A673 (cell line): ENCODE measurements at regions not wholly inside any gene's neighbourhood (a gene's known extent, or its start where the extent isn't known, plus 50 kb on each side); places are given as distances from the start of the nearest gene placed in this dataset.

Source experiments
- BruUV-seq: library from RNA; stranded (reverse); fragments of 400-500 nt; replicated peaks from 2 replicates; lab custom pipeline; 2021; lab: Mats Ljungman, UMichigan
- CTCF ChIA-PET: fragments of 300-600 bp; sonication (Branson Sonifier 250); formaldehyde crosslinking; loops from one replicate; lab custom pipeline; 2022; ENCODE audit warnings: antibody characterized with exemption; lab: Charles Lee
- POLR2A ChIA-PET: fragments of 300-600 bp; sonication (Branson Sonifier 250); formaldehyde crosslinking; loops from one replicate; lab custom pipeline; 2022; ENCODE audit warnings: antibody characterized with exemption; ENCODE audit not compliant: low non-redundant PET; lab: Charles Lee
- DNase-seq: peaks from one replicate; pipeline ENCODE4 v3.0.0-alpha.2; 2015; ENCODE audit warnings: low spot score
- H3K27ac ChIP-seq: fragments of 200-600 bp; sonication (generic); 2 replicates; pipeline ENCODE4 v1.5.1; 2016; ENCODE audit warnings: mixed run types, low read depth, mild to moderate bottlenecking, mixed read lengths, antibody characterized with exemption, low read length; ENCODE audit not compliant: poor library complexity, severe bottlenecking
- H3K27me3 ChIP-seq: fragments of 200-600 bp; sonication (generic); replicated peaks from 2 replicates; pipeline ENCODE4 v1.6.1; 2017; ENCODE audit warnings: mixed run types, low read depth, mild to moderate bottlenecking, mixed read lengths, antibody characterized with exemption, low read length; ENCODE audit not compliant: insufficient read depth, poor library complexity
- H3K36me3 ChIP-seq: fragments of 200-600 bp; sonication (generic); 2 replicates; pipeline ENCODE4 v1.6.1; 2016; ENCODE audit warnings: mixed run types, mild to moderate bottlenecking, mixed read lengths, antibody characterized with exemption, low read length; ENCODE audit not compliant: insufficient read depth, poor library complexity, severe bottlenecking
- H3K4me1 ChIP-seq: fragments of 200-600 bp; sonication (generic); 2 replicates; pipeline ENCODE4 v1.6.1; 2017; ENCODE audit warnings: mixed run types, mild to moderate bottlenecking, mixed read lengths, antibody characterized with exemption, low read length; ENCODE audit not compliant: insufficient read depth, poor library complexity, severe bottlenecking
- H3K4me3 ChIP-seq: fragments of 200-600 bp; sonication (generic); 2 replicates; pipeline ENCODE4 v1.5.1; 2016; ENCODE audit warnings: low read depth, mixed run types, mild to moderate bottlenecking, mixed read lengths, low read length; ENCODE audit not compliant: poor library complexity, severe bottlenecking
- H3K9me3 ChIP-seq: fragments of 200-600 bp; sonication (generic); 2 replicates; pipeline ENCODE4 v1.6.1; 2016; ENCODE audit warnings: mixed run types, low read depth, mild to moderate bottlenecking, mixed read lengths, antibody characterized with exemption, low read length; ENCODE audit not compliant: poor library complexity, severe bottlenecking
- CTCF ChIP-seq: fragments of 300-800, 200-600 bp; sonication (generic); conservative IDR thresholded peaks from 2 replicates; pipeline ENCODE4 v1.5.1; 2017; ENCODE audit warnings: low read depth, mild to moderate bottlenecking, antibody characterized with exemption, low read length, moderate library complexity, mixed read lengths
- EZH2 ChIP-seq: fragments of 200-600 bp; sonication (generic); IDR thresholded peaks from 2 replicates; pipeline ENCODE4 v1.6.1; 2017; ENCODE audit warnings: borderline replicate concordance, low read depth, mild to moderate bottlenecking, mixed read lengths, antibody characterized with exemption, low read length; ENCODE audit not compliant: poor library complexity, severe bottlenecking
- intact Hi-C: fragments of 100-400 bp; cut with micrococcal nuclease; formaldehyde crosslinking; loops from one replicate; pipeline ENCODE4 v1.10.0; 2022; ENCODE audit not compliant: unreplicated experiment

GRCh38 chr5:158013303-158013702 lies 154.4 kb upstream of the CLINT1 start:
- no peaks in the 10 kb centered on the region for H3K36me3 ChIP-seq
- no peaks in the 10 kb centered on the region for H3K27me3 ChIP-seq
- intact Hi-C loops, result loop anchor here (5.0 to 10.0 kb wide), 2 partner anchors 1091 to 1119 kb away; no protein-coding TSS in a partner anchor
- H3K4me1 ChIP-seq, result no peaks in the 10 kb centered on the region
- ChIA-PET POLR2A (interaction anchor here (0.6 kb wide), 1 partner anchor 1369 kb away, joined by 8 read pairs; no protein-coding TSS in a partner anchor), CTCF (no interaction called here)
- TF ChIP-seq CTCF (no peak), EZH2 (no peak)
- H3K27ac ChIP-seq, result no peak overlapping the region
- H3K9me3 ChIP-seq, result no peaks in the 10 kb centered on the region
- no TSS peak for BruUV-seq
- no peak for DNase-seq
- H3K4me3 ChIP-seq, result no peak overlapping the region

- Histone ChIP-seq H3K9me3 (no peaks in the 10 kb centered on the region), H3K27me3 (no peaks in the 10 kb centered on the region), H3K4me3 (no peak overlapping the region), H3K4me1 (no peaks in the 10 kb centered on the region), H3K36me3 (no peaks in the 10 kb centered on the region), H3K27ac (no peak overlapping the region)
- ChIA-PET CTCF (interaction anchor here (0.7 kb wide), 1 partner anchor 1088 kb away, joined by 3 read pairs; no protein-coding TSS in a partner anchor), POLR2A (no interaction called here)
- DNase-seq, result no peak
- BruUV-seq, result no TSS peak
- intact Hi-C loops, result loop anchor here (5.0 to 10.0 kb wide), 2 partner anchors 1093 to 1121 kb away; no protein-coding TSS in a partner anchor
- no peak for TF ChIP-seq CTCF
Observed at GRCh38 chr5:158011422-158011821, 152.5 kb upstream of the CLINT1 start.

GRCh38 chr5:158010831-158011230 lies 151.9 kb upstream of the CLINT1 start:
- CTCF ChIA-PET, result interaction anchor here (0.7 kb wide), 1 partner anchor 1088 kb away, joined by 3 read pairs; no protein-coding TSS in a partner anchor
- DNase-seq, result no peak
- H3K36me3 ChIP-seq, result no peaks in the 10 kb centered on the region
- H3K4me1 ChIP-seq, result no peaks in the 10 kb centered on the region
- intact Hi-C loops, result loop anchor here (5.0 to 10.0 kb wide), 2 partner anchors 1094 to 1121 kb away; no protein-coding TSS in a partner anchor
- H3K4me3 ChIP-seq, result no peak overlapping the region
- TF ChIP-seq CTCF (no peak), EZH2 (no peak)
- BruUV-seq, result no TSS peak
- H3K27ac ChIP-seq, result no peak overlapping the region
- no peaks in the 10 kb centered on the region for H3K27me3 ChIP-seq
- no peaks in the 10 kb centered on the region for H3K9me3 ChIP-seq
- POLR2A ChIA-PET, result no interaction called here
